NCI-H2107 treated with DMSO at 0.1 percent for 48 hours (cell line): ENCODE measurements at regions not wholly inside any gene's neighbourhood (a gene's known extent, or its start where the extent isn't known, plus 50 kb on each side); places are given as distances from the start of the nearest gene placed in this dataset.
A peak's percentile ranks its signal among the peaks of the same experiment; 100 is the strongest.

Experiments
- DNase-seq: peaks from one replicate; lab custom pipeline; 2025; ENCODE audit not compliant: unreplicated experiment; lab: John Stamatoyannopoulos, UW

GRCh38 chr16:80198311-80199299 lies 342.2 kb upstream of the DYNLRB2 start:
- DNase-seq = no peak

DNA sequence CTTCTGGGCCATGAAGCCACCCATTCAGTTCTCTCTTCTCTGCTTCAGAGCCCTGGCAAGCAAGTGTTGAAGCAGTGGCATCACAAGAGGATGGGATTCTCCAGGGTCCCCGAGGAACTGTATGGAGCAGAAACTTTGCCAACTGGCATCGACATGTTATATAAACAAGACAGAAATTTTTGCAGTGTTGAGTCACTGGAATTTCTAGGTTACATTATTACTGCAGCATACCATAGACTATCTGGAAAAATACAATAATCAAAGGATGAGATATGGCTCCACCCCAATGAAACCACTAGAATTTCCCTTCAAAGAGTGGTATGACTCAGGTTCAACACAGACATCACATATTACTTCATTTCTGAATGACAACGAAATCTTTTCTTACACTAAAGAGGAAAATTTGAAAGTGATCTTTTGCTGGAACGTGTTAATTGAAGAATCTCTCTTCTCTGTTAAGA lies 343.0 kb upstream of the DYNLRB2 start:
- no peak for DNase-seq

DNA sequence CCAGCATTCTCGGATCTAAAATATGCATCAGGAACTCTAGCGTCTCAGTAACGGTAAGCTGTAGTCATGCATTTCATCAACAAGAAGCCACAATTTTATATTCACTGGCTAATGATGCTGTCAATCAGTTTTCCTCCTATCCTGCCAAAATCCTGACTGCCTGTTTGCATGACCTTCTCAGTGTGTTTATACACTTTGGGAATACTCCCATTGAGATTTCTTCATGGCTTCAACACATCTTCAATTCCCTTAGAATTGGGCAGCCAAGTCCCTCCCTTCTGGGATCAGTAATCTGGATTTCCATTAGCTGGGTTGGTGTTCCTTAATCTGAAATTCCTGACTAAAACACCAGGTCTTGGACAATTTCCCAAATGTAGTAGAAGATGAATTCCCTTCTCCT lies 348.9 kb upstream of the DYNLRB2 start:
- DNase-seq = no peak

DNA sequence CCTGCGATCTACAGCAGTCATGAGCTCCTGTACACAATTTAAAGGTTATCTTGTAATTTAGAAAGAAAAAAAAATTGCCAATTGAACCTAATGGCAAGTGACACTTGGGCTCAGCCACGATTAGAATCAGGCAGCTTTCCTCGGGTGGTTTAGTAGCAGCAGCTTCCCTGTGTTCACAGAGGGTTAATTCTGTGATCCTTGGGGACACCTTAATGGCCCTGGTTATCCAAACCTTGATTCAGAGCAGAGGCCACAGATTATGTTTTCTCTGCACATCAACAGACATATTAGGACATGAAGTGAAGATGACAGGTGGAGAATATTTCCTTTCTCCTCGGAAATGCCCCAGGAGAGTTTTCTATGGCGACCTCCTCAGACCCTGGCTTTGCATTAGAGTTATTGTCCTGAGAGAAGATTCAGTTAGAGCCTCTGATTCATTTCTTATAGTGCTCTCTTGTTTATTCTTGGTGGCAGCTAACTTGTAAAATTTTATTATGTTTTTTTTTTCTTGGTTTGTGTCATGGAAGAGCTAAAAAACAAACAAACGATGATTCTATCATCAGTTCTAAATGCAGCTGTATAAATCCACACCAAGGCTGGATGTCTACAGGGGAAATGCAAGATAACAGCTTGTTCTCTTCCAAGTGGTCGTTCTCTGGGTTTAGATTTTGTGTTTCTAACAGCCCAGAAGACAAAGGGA lies 351.2 kb upstream of the DYNLRB2 start:
- DNase-seq = no peak

- no peak for DNase-seq
Observed at GRCh38 chr16:80176114-80176513, 364.7 kb upstream of the DYNLRB2 start.

- DNase-seq = no peak
Observed at GRCh38 chr16:80175011-80175410, 365.8 kb upstream of the DYNLRB2 start.

GRCh38 chr16:80174416-80174815 lies 366.4 kb upstream of the DYNLRB2 start:
- no peak for DNase-seq

DNA sequence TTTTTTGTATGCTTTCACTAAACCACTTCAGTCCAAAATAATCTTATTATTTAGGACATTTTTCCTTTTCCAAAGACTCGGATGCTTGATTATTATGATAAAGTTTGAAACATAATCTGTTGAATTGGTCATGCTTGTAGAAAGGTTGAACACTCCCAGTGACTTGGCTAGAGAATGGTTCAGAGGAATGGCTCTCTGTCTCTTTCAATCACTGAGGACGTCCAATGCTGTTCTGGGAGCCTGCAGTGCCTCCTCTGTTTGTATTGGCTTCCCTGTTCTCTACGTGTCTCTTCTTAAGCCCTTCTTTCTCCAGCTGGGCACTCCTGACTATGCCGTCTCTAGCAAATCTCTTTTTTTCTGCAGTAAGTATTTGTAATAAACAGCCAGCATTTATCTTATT lies 369.0 kb upstream of the DYNLRB2 start:
- no peak for DNase-seq

DNA sequence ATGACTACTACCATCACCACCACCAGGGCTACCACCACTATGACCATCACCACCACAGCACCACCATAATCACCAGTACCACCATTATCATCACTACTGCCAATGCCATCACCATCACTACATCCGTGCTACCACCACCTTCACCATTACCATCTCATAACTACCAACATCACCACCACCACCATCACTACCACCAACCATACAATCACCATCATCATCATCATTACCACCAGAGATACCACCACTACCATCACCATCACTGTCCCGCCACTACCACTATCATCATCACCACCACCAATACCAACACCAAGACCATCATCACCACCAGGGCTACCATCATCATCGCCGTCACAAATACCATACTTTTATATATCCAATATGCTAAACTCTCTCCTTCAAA lies 369.6 kb upstream of the DYNLRB2 start:
- no peak for DNase-seq

GRCh38 chr16:80167657-80168390 lies 373.0 kb upstream of the DYNLRB2 start:
- peak; percentile 46 for DNase-seq

DNA sequence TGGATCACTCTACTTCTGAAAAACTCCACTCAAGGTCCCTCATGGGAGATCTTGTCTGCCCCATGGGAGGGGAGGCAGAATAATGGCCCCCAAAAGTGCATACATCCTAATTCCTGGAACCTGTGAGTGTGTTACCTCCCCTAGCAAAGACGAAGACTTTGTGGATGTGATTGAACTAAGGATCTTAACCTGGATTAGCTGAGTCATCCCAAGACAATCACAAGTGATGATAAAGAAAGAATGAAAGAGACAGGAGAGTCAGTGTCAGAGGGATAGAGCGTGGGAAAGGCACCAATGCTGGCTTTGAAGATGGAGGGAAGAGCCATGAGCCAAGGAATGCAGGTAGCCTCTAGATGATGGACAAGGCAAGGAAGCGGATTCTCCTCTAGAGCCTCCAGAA lies 374.7 kb upstream of the DYNLRB2 start:
- no peak for DNase-seq

- DNase-seq = no peak
Observed at GRCh38 chr16:80164966-80165550, 375.7 kb upstream of the DYNLRB2 start.

DNA sequence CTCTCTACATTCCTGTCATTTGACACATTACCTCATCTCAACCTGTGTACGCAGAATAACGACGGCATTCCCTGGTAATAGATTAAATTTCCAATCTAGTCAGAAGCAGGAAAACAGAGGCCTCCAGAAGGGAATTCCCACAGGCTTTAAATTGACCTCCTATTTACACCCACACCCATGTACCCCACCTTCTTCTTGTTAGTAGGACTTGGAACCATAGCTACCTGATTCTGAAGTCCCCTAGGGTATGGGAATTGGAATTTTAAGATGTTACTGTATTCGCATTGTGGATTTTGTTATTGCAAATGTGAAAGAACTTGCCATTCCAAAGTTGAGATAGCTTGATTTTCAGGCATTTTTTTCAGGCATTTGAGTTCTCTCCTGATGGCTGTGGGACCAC lies 377.5 kb upstream of the DYNLRB2 start:
- no peak for DNase-seq

DNA sequence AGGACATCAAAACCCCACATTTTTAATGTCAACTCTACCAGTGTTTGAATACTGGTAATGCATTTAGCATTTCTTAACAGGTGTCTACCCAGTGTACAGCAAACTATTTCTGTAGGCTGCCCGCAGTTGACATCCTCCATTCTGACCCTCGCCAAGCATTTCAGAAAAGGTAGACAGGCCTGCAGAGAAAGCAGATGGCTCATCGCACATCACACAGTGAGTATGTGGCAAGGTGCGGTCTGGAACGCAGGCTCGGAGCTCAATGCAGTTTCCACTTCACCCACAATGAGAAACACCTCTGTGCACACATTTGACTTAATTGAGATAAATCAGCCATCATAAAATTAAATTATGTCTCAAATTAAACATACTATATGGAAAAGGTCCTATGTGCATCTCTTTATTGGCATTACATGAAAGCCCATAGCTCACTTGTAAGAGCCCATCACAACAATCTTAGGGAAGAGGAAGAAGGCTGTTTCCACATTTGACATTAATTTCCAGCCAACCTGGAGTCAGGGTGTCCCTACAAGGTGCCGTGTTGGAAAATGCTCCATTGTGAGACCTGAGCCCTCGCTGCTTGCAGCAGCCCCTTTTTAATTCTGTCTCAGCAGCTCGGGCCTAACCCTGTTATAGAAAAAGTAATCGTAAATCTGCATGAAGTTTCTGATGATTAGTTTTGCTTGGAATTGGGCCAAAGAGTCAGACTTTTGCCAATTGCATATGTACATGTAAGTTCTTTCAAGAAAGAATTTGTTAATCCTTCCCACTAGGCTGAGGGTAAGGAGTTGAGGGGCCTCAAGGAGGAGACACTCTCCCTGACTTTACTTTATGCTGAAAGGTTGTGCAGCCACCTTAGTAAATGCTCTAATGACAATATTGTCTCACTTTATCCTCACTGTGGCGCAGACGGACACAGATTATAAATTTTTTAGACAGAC lies 378.7 kb upstream of the DYNLRB2 start:
- DNase-seq = no peak

DNA sequence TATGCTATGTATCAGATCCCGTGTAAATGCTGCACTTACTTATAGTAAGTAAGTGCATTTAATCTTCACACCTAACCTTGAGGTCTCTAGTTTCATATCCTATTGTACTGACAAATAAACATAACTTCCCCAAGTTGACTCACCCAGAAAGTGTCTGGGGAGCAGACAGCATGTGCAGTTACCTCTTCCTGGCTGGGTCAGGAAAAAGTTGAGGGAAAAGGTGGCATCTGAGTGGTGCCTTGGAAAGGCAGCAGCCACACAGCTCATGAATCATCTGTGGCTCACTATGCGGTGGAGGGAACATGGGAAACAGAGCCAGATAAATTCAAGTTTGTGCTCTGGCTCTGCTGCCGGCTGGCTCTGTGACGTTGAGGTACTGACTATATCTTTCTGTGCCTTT lies 382.0 kb upstream of the DYNLRB2 start:
- no peak for DNase-seq

- DNase-seq = no peak
Observed at GRCh38 chr16:80151722-80152111, 389.1 kb upstream of the DYNLRB2 start.

GRCh38 chr16:80150978-80151721 lies 389.6 kb upstream of the DYNLRB2 start:
- no peak for DNase-seq

DNA sequence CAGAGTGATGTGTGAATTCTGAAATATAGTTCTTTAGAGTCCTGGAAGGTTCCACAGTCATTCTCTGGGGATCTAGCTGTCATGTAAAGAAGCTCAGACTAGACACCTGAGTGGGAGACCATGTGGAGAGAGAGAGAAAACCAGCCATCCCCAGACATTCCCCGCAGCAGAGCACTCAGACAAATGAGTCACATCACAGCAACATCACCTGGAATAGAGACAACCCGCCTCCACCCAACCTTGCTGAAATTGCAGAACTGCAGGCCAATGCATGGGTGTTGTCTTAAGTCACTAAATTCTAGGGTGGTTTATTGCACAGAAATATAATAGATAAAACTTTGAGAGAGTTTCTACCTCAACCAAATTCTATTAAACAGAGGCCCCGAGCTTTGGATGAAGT lies 392.0 kb upstream of the DYNLRB2 start:
- DNase-seq = no peak

- no peak for DNase-seq
Observed at GRCh38 chr16:80147026-80147655, 393.7 kb upstream of the DYNLRB2 start.
